GM12875 (cell line): ENCODE measurements at regions not wholly inside any gene's neighbourhood (a gene's known extent, or its start where the extent isn't known, plus 50 kb on each side); places are given as distances from the start of the nearest gene placed in this dataset.

ENCODE experiments used
- H3K4me3 ChIP-seq: one replicate; pipeline ENCODE4 v1.5.1; 2011; ENCODE audit warnings: low read depth, low read length, control low read depth
- CTCF ChIP-seq: IDR thresholded peaks from 2 replicates; pipeline ENCODE4 v1.5.1; 2011; ENCODE audit warnings: low read depth, mild to moderate bottlenecking, control low read depth, inconsistent platforms, low read length, moderate library complexity, borderline replicate concordance; ENCODE audit not compliant: insufficient read depth

GRCh38 chr5:175381130-175381529, 62.9 kb downstream of the DRD1 start:
- no peak for TF ChIP-seq CTCF
- no peak overlapping the region for H3K4me3 ChIP-seq

GRCh38 chr5:175380701-175381100, 63.3 kb downstream of the DRD1 start:
- H3K4me3 ChIP-seq, result no peak overlapping the region
- no peak for TF ChIP-seq CTCF

- TF ChIP-seq CTCF, result no peak
- H3K4me3 ChIP-seq, result no peak overlapping the region
Measured at GRCh38 chr5:175379867-175380266, 64.1 kb downstream of the DRD1 start.

GRCh38 chr5:175378444-175379028, 65.4 kb downstream of the DRD1 start:
- TF ChIP-seq CTCF, result no peak
- H3K4me3 ChIP-seq, result no peak overlapping the region

- H3K4me3 ChIP-seq, result no peak overlapping the region
Measured at GRCh38 chr5:175377816-175378215, 66.2 kb downstream of the DRD1 start.

GRCh38 chr5:175374166-175374875, 69.7 kb downstream of the DRD1 start:
- no peak overlapping the region for H3K4me3 ChIP-seq
- no peak for TF ChIP-seq CTCF

More at GRCh38 chr5:175377816-175378215, 66.2 kb downstream of the DRD1 start:
- no peak for TF ChIP-seq CTCF

- no peak for TF ChIP-seq CTCF
- H3K4me3 ChIP-seq, result no peak overlapping the region
Measured at GRCh38 chr5:175365866-175366265, 78.1 kb downstream of the DRD1 start.
